GM12873 (cell line): ENCODE measurements at regions not wholly inside any gene's neighbourhood (a gene's known extent, or its start where the extent isn't known, plus 50 kb on each side); places are given as distances from the start of the nearest gene placed in this dataset.

Experiments used
- TF ChIP-seq, protein P1 (sequence below): IDR thresholded peaks from 2 replicates; pipeline ENCODE4 v1.5.1; 2012; ENCODE audit warnings: low read depth, mild to moderate bottlenecking, moderate library complexity, low read length, control low read depth; ENCODE audit not compliant: insufficient read depth; ENCODE audit errors: missing control alignments

DNA sequence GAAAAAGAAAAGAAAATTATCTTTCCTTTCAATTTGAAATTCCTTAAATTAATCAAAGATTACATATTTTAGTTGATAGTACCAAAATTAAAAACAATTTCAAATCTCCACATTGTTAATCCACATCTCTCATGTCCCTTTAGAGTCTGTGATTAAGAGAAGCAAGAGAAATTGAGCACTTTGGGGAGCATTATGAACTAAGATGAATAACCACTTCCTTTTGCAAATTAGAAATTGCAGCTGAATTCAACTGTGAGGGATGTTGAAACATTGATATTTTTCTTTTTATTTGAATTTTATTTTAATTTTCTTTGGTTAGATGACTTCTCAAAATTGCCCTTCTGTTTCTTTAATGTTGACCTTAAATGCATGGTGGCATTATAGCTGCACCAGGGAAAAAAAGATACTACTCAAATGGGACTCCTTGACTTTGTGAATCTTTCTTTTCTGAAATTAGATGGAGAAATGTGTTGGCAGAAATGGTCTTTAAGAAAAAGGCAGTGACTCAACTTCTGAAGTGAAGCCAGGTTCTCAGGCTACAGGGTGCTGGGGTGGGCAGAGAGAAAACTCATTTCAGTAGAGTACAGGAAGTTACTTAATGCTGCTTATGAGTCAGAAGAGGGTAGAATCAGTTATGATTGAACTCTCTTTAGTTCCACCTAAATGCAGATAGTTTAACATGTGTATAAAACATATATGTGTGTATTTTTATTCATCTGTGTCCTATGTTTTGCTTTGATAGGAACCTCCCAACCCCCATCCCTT, 92.0 kb upstream of the TNIP3 start:
- TF ChIP-seq, protein P1, sequence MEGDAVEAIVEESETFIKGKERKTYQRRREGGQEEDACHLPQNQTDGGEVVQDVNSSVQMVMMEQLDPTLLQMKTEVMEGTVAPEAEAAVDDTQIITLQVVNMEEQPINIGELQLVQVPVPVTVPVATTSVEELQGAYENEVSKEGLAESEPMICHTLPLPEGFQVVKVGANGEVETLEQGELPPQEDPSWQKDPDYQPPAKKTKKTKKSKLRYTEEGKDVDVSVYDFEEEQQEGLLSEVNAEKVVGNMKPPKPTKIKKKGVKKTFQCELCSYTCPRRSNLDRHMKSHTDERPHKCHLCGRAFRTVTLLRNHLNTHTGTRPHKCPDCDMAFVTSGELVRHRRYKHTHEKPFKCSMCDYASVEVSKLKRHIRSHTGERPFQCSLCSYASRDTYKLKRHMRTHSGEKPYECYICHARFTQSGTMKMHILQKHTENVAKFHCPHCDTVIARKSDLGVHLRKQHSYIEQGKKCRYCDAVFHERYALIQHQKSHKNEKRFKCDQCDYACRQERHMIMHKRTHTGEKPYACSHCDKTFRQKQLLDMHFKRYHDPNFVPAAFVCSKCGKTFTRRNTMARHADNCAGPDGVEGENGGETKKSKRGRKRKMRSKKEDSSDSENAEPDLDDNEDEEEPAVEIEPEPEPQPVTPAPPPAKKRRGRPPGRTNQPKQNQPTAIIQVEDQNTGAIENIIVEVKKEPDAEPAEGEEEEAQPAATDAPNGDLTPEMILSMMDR = no peak

DNA sequence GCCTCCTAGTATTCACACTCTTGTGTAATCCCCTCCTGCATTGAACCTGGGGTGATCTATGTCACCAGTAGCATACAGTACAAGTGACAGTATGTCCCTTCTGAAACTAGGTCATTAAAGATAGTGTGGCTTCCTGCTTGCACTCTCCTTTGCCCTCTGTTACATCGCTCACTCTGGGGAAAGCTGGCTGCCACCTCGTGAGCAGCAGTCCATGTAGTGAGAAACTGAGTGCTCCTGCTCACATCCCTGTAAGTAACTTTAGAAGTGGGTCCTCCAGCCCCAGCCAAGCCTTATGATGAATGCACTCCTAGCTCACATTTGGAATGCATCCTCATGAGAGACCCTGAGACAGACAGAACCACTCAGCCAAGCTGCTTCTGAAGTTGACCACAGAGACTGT, 89.8 kb upstream of the TNIP3 start:
- TF ChIP-seq, protein P1 = no peak

DNA sequence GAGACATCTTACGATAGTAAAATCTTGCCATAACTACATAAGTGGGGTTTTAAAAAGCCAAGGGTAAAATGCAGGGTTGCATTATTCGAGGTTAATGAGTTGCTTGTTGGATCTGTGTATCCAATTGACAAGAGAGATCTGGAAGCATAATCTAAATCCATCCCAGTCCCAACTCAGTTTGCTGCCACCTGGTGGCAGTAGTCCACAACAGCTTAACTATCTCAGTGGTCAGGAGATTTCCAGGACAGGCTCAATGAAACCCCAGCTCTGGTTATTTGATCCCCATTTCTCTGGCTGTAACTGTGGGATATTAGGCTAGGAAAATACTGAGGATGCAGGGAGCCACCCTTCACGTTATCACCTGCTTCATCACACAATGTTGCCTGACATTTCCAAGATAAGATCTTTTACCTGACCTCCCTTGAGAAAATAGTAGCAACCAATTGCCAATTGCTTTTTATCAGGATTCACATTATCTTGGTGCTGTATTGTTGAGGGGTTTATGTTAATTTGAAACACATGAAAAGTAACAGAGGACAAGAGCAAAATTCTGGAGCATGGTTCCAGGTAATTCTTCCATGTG, 88.2 kb upstream of the TNIP3 start:
- TF ChIP-seq, protein P1 = peak; percentile 90

DNA sequence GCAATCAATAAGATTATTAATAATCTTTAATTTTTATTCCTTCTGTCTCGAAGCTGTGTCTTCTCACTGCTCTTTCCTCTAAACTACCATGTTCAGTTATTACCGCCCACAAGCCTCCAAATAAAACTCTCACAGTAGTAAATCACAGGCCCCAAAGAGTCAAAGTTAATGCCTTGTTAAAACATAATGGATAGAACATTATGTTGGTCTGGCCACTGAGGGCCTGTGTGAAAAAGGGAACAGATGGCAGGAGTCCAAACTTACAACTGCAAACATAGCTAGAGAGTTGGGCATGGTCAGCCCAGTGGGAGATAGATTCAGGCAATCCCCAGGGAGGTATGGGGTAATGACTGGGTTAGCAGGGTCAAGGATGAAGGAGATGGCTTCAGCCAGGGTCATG, 84.6 kb upstream of the TNIP3 start:
- TF ChIP-seq, protein P1 = no peak

DNA sequence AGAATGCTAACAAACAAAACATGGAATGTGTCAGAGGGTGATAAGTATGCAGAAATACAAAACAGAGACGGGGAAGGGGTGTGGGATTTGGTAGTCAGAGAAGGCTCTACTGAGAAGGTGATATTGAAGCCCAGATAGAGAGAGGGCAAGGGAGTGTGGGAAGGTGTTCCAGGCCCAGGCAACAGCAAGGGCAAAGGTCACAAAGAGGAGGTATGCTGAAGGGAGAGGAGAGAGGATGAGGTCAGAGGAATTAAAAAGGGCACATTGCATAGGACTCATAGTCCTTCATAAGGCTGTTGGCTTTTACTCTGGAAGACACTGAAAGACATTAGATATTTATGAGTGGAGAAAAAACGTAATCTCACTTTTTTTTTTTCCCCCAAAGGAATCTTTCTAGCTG, 82.6 kb upstream of the TNIP3 start:
- TF ChIP-seq, protein P1 = no peak

DNA sequence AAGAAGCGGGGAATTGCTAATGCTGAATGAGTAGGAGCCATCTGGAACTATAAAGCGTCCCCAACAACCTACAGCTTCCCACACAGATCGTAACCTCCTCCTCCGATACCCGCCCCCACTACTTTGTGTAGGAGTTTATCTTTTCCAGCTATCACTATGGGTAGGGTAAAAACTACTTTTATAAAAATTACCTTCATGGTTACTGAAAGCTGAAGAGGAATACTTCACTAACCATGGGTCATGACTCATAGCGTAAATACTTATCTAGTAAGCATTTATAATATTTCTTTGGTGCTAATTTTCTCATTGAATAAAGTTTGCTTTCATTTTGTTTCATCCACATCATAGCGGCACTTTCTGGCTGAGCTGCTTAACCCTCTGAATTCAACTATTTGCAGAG, 79.4 kb upstream of the TNIP3 start:
- TF ChIP-seq, protein P1 = no peak

DNA sequence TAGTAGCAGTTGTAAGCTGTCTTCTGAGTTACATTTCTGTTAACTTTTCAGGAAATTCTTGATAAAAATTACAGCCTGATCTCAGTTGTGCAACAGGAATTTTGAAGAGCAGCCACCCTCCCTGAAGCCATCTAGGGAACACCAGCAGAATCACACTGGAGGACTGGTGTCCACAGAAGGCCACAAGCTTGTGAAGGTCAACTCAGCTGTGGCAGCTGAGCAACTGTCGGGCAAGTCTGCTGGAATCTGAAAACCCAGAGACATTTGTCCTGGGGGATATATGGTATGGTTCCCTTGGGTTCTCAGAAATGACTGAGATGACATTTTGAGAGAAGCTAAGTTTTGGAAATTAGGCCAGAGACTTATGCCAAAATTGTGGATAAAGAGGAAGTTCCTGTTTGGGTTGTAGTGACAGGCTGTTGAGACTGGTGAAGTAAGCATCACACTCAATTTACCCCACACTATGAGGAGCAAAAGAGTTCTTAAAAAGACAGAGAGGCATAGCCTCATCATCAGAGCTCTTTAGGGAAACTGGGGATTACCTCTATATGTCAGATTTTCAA, 78.1 kb upstream of the TNIP3 start:
- TF ChIP-seq, protein P1 = no peak
